Femur (tissue), 1 donor: ENCODE measurements at regions not wholly inside any gene's neighbourhood (a gene's known extent, or its start where the extent isn't known, plus 50 kb on each side); places are given as distances from the start of the nearest gene placed in this dataset.
"Not testable (repeated sequence)": the region's sequence is repeated elsewhere in the genome, so short reads cannot be mapped to it uniquely, and the experiment has no call there.

Experiments used
- DNase-seq: peaks from one replicate; pipeline ENCODE4 v3.0.0-alpha.2; 2017

GRCh38 chr17:14518919-14519318 is 218.0 kb downstream of the HS3ST3B1 start:
- DNase-seq, result not testable (repeated sequence)

- no peak for DNase-seq
Measured at GRCh38 chr17:14514973-14515372, 214.1 kb downstream of the HS3ST3B1 start.

DNA sequence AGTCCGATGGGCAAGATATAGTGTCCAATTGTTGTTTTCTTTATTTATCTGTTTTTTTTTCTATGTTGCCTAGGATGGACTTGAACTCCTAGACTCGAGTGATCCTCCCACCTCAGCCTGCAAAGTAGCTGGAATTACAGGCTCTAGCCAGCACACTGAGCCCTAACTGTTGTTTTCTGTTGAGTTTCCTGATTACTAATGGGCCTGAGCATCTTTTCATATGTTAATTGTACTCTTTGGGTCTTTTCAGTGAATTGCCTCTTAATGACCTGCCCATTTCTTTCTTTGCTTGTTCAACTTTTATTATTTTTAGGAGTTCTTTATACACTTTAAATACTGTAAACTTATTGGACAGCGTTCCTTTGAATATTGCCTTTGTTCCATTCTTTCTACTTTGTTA is 213.0 kb downstream of the HS3ST3B1 start:
- no peak for DNase-seq

GRCh38 chr17:14510136-14510535 is 209.3 kb downstream of the HS3ST3B1 start:
- no peak for DNase-seq

DNA sequence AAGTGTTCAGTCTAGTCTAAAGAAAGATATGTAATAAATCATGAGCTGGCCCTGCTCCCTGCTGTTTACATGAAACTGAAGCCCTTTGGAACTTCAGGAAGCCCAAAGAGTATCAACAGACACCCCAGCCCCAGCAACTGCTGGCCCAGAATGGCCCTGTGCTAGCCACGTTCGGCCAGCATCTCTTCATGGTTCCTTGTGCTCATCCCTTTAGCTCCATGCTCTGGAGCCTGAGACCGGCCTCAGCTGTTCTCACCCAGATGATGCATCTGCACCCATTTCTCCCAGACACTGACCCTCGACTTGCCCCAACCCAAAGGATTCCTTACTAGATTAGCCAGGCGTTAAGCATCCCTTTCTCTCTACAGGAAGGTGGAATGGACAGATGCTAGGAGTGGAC is 207.3 kb downstream of the HS3ST3B1 start:
- DNase-seq, result no peak

DNA sequence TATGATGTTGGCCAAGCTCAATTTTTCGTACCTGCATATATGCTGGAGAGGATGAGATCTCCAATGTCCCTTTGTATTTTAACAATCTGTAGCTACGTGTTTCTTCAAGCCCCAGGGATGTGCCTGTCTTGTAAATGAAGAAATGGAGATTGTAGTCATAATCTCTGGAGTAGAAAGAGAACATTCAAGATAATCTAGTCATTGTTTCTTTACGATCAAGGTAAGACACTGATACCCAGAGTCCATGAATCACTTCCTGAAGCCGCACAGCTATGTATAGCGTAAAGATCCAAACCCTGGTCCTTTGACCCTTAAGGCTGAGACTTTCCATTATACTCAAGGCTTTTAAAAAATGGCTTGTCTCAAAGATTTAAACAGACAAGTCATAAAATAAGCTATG is 205.5 kb downstream of the HS3ST3B1 start:
- no peak for DNase-seq

DNA sequence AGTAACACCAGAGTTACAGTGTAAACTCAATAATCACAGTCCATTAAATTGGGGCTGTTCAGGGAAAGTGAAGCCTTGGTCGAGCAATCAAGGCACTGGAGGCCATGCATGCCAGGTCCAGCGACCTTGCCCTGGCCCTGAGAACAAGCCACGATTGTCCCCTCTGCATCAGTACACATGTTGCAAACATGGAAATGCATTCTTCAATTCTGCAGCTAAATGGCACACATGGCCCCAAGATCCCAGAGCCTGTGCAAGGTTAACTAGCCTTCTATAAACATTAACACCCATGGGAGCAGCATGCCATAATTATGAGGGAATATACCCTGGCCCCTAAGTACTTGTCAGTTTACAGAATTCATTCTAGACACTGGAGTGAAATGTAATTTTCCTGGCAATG is 204.7 kb downstream of the HS3ST3B1 start:
- no peak for DNase-seq

GRCh38 chr17:14499976-14500375 is 199.1 kb downstream of the HS3ST3B1 start:
- no peak for DNase-seq

- no peak for DNase-seq
Measured at GRCh38 chr17:14498812-14499211, 197.9 kb downstream of the HS3ST3B1 start.

DNA sequence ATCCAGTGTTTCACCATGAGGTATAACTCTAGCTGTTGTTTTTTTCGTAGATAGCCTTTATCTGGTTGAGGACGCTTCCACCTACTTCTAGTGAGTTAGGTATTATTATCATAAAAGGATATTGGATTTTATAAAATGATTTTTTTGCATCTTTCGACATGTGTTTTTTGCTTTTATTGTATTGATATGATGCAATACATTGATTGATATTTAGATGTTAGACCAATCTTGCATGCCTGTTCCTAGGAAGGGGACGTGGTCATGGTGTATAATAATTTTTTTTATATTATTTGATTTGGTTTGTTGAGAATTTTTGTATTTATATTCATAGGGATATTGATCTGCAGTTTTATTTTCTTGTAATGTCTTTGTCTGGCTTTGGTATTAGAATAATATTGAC is 193.3 kb downstream of the HS3ST3B1 start:
- DNase-seq, result no peak

DNA sequence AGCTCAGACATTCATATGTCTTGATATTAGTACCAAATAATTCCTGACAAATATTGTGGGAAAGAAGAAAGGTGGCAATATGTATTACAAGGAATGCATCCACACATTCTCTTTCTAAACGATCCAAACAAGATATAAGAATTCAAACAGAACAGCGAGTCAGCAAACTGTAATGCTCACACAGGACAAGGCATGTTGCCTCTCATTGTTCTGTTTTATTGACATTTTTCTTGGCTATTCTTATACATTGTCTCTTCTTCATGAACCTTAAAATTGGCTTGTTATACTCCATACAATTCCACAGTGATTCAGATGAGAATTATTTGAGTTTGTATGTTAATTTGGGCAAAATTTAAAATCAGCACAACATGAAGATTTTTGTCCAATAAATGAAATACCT is 189.1 kb downstream of the HS3ST3B1 start:
- DNase-seq, result no peak

- DNase-seq, result no peak
Measured at GRCh38 chr17:14488958-14489550, 188.2 kb downstream of the HS3ST3B1 start.

DNA sequence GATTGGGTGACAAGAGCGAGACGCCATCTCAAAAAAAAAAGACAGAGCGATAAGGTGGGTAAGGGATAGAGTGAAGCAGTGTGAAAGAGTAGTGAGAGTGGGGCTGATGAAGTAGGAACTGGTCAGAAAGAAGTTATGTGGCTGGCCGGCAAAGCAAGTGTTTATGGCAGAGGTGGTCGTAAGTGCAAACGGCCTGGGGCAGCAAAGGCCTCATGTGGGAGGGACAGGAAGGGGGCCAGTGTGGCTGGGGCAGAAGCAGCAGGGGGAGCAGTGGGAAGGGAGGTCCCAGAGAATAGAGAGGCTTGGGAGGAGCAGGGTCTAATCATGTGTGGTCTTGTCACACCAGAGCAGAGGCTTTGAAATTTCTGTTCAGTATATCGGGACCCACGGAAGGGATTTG is 186.2 kb downstream of the HS3ST3B1 start:
- DNase-seq, result no peak

DNA sequence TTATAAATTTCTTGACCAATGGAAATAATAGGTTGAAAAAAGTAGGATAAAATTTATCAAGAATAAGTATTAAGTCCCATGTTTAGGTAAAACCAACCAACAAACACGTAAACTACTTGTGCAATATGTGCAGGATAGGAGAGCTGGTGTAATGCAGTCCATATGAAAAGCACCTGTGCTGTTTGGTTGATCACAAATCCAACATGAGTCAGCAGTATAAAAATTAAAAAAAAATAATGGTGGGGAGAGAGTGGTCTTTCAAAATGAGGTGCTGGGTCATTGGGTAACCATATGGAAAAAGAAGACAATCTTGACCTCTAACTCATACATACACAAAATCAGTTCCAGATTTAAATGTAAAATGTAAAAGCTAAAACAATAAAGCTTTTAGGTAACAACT is 181.8 kb downstream of the HS3ST3B1 start:
- no peak for DNase-seq

GRCh38 chr17:14481664-14482063 is 180.8 kb downstream of the HS3ST3B1 start:
- no peak for DNase-seq

DNA sequence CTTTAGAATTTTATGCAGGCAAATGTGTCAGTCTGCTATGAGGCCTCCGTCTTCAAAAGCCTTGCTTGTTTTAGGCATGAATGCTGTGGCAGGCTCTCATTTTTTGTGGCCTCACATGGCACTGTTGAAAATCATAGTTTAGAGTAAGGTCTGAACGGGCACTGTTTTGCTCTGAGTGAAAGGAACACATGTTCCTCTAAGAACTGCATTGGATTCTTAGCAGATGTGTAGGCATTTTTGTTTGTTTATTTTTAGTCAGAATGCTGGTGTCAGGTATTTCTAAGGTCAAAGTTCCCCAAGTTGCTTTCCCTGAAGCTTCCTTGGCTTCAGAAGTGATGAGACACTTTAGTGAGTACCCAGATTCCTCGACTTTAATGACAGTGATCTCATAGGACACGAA is 173.7 kb downstream of the HS3ST3B1 start:
- DNase-seq, result no peak

GRCh38 chr17:14471052-14471451 is 170.2 kb downstream of the HS3ST3B1 start:
- DNase-seq, result no peak

- no peak for DNase-seq
Measured at GRCh38 chr17:14470417-14470816, 169.5 kb downstream of the HS3ST3B1 start.

GRCh38 chr17:14469971-14470370 is 169.1 kb downstream of the HS3ST3B1 start:
- DNase-seq, result no peak

DNA sequence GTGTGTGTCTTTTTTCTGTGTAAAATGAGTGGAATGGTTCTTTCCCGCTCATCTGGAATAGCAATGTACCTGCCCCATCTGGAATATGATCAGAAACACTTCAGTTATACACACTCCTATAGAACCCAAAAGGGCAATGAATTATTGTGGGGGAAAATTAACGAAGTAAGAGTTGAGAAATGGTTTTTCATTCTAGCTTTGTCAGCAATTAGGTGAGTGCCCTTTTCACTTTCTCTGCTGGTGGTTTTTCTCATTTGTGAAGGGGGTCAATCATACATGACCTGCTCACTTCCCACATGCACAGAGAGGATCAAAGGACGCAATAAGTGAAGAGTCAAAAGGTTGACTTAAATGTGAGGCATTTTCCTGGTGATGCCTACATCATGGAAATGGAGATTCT is 168.0 kb downstream of the HS3ST3B1 start:
- DNase-seq, result no peak

DNA sequence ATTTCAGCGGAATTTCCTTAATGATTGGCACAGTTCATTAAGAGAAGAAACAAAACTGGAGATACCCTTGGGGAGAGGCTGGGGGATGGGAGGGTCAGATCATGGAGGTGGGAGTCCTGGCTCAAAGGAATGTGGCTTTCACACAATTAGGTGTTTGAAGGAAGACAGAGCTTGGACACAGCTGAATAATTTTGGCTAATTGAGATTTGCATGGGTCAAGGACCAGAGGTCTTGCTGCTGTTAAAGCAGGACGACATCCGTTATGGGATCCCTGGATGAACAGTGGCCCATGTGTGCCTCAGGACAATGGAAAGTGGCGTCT is 160.3 kb downstream of the HS3ST3B1 start:
- no peak for DNase-seq

DNA sequence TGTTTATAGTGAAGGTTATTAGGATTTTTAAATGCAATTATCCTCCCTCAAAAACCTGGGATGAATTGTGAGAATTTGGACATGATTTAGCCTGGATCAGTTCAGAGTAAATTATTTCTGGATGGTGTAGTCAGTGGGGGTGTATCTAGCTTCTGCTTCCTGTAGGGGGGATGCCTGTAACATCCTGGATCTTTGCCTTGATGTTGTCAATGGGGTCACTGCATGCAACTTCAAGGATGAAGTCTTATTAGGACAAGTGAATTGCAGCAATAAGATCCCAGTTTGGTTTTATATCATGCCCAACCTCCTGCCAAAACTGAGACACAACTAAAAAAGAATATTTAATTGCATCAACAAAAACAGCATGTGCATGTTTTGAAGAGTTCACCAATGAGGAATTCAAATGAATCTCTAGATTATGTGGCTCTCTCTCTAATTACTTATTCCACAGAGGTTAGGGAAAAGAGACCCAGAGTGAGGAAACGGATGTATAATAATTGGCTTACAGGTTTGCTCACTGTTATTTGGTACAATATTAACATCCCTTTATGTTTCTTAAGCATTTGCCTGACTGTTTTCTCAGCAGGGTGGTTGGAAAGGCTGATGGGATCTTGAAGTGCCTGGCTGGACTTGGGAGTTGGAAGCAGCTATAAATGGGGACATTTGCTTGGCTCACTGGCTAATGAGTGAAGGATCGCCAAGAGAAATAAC is 159.8 kb downstream of the HS3ST3B1 start:
- no peak for DNase-seq

DNA sequence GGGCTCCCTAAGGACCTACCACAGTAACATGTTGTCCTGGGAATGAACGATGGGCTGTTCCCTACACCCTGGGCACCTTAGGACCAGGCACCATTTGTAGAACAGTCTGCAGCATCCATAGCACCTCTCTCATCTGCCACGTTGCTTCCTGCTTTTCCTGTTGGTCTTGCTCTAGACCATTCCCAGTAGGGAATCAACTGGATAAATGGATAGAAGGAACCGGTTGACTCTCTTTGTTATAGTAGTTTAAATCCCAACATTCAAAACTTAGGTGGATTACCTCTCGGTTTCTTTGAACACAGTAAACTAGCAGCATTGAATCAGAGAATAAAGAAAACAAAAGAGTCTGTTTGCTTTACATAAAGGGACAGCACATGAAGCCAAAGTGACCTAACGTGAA is 159.1 kb downstream of the HS3ST3B1 start:
- no peak for DNase-seq

DNA sequence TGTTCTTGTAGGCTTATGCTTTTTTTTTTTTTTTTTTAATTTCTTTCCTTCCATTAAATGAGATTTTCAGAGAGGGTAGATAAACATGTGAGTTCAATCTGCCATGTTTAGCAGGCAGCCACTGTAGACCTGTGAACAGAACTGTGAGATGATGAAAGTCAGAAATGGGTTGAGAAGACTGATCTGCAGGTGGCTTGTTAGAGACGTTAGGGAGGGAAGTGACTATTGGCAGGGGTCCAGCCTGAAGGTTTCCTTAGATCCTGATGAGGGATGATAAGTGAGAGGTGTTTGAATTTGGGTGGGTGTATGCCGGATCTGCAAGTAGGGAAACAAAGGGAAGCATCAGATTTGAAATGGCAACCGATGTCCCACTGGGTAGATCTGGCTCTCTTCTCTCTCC is 157.8 kb downstream of the HS3ST3B1 start:
- no peak for DNase-seq

GRCh38 chr17:14454746-14455145 is 153.9 kb downstream of the HS3ST3B1 start:
- DNase-seq, result no peak
